Natural killer cell (primary cell): ENCODE measurements at regions not wholly inside any gene's neighbourhood (a gene's known extent, or its start where the extent isn't known, plus 50 kb on each side); places are given as distances from the start of the nearest gene placed in this dataset.

Source experiments
- ATAC-seq, 3 donors: fragments of 150-1000 bp in 2 of 3; fragments of 200-7000 bp in 1 of 3; cut with Tn5 transposase; 1 replicate in 1 of 3; 2 replicates in 2 of 3; pipeline ENCODE4 v1.10.0; 2021; ENCODE audit warnings: mild to moderate bottlenecking in 2 of 3, moderate library complexity in 2 of 3
- DNase-seq, 2 donors: peaks; one replicate each; pipeline versions ENCODE4 v3.0.0 to v3.0.0-alpha.2; 2013 to 2021; ENCODE audit warnings: mixed read lengths in 1 of 2
- H3K27ac ChIP-seq: one replicate; pipeline ENCODE4 v1.5.1; 2013; ENCODE audit warnings: mild to moderate bottlenecking, low read length
- H3K27me3 ChIP-seq: one replicate; pipeline ENCODE4 v1.6.1; 2013; ENCODE audit warnings: low read length; ENCODE audit not compliant: control insufficient read depth, insufficient read depth
- H3K36me3 ChIP-seq: one replicate; pipeline ENCODE4 v1.6.1; 2013; ENCODE audit warnings: low read length; ENCODE audit not compliant: control insufficient read depth, insufficient read depth
- H3K4me1 ChIP-seq: one replicate; pipeline ENCODE4 v1.6.1; 2013; ENCODE audit warnings: low read length; ENCODE audit not compliant: control insufficient read depth, insufficient read depth
- H3K4me3 ChIP-seq: one replicate; pipeline ENCODE4 v1.5.1; 2013; ENCODE audit warnings: low read length
- H3K9me3 ChIP-seq: one replicate; pipeline ENCODE4 v1.6.1; 2013; ENCODE audit warnings: low read length; ENCODE audit not compliant: control insufficient read depth, insufficient read depth
- H3K27ac Mint-ChIP-seq, 2 donors: one replicate each; pipeline ENCODE4 v1.8.0; 2022; ENCODE audit warnings: mild to moderate bottlenecking in 2 of 2, mixed read lengths in 2 of 2, moderate library complexity in 1 of 2
- H3K27me3 Mint-ChIP-seq, 2 donors: one replicate each; pipeline ENCODE4 v1.8.0; 2022; ENCODE audit warnings: low read depth in 2 of 2, mixed read lengths in 2 of 2
- H3K36me3 Mint-ChIP-seq: one replicate; pipeline ENCODE4 v1.8.0; 2022; ENCODE audit warnings: mixed read lengths
- H3K4me1 Mint-ChIP-seq, 2 donors: one replicate each; pipeline ENCODE4 v1.8.0; 2022; ENCODE audit warnings: mixed read lengths in 2 of 2
- H3K4me3 Mint-ChIP-seq: one replicate; pipeline ENCODE4 v1.8.0; 2022; ENCODE audit warnings: mild to moderate bottlenecking, moderate library complexity, mixed read lengths
- H3K9me3 Mint-ChIP-seq, 2 donors: one replicate each; pipeline ENCODE4 v1.8.0; 2022; ENCODE audit warnings: mixed read lengths in 2 of 2
- WGBS: methylation state at CpG from one replicate; pipeline ENCODE4 v1.1.7; 2013; ENCODE audit warnings: missing lambda C conversion rate; ENCODE audit not compliant: insufficient coverage; 5-methylcytosine and 5-hydroxymethylcytosine counted together
- intact Hi-C: fragments of 100-400 bp; cut with micrococcal nuclease; formaldehyde crosslinking; loops from one replicate; pipeline ENCODE4 v1.14.2; 2022
- TF ChIP-seq, protein P1 (sequence below): fragments of 200-600 bp; IDR thresholded peaks from one replicate; pipeline ENCODE4 v1.8.0; 2022; ENCODE audit warnings: antibody characterized with exemption

DNA sequence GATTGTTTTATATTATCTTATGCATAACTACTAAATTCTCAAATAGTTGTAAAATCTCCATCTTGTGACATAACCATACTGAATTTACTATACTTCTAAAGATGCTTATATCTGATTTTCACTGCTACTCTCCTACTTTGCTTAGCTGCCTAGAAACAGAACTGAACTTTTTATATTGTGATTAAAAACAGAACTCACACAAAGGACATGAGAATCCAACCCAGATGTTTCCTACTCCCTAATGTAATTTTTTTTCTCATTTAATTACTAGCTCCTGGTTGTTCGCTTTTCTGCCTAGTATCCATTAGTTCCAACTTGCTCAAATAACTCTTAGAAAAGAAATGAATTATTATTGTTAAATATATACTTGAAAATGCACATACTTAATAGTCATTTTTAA, 283.5 kb upstream of the ACTRT1 start:
- H3K36me3 ChIP-seq = no peaks in the 10 kb centered on the region
- TF ChIP-seq, protein P1, sequence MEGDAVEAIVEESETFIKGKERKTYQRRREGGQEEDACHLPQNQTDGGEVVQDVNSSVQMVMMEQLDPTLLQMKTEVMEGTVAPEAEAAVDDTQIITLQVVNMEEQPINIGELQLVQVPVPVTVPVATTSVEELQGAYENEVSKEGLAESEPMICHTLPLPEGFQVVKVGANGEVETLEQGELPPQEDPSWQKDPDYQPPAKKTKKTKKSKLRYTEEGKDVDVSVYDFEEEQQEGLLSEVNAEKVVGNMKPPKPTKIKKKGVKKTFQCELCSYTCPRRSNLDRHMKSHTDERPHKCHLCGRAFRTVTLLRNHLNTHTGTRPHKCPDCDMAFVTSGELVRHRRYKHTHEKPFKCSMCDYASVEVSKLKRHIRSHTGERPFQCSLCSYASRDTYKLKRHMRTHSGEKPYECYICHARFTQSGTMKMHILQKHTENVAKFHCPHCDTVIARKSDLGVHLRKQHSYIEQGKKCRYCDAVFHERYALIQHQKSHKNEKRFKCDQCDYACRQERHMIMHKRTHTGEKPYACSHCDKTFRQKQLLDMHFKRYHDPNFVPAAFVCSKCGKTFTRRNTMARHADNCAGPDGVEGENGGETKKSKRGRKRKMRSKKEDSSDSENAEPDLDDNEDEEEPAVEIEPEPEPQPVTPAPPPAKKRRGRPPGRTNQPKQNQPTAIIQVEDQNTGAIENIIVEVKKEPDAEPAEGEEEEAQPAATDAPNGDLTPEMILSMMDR = no peak
- Mint-ChIP-seq H3K36me3 (no peaks in the 10 kb centered on the region), H3K4me1 (no peaks in the 10 kb centered on the region), H3K27ac (no peak overlapping the region), H3K27me3 (no peaks in the 10 kb centered on the region), H3K4me3 (no peak overlapping the region), H3K9me3 (peaks cover 2 to 5% of the 10 kb centered on the region in 2 donors)
- H3K27me3 ChIP-seq = no peaks in the 10 kb centered on the region
- intact Hi-C loops = no loop called here
- H3K4me3 ChIP-seq = no peak overlapping the region
- DNase-seq = no peak
- no peak for ATAC-seq
- no peak overlapping the region for H3K27ac ChIP-seq
- WGBS = no CpG with 5 or more reads among the region's 1 CpG
- no peaks in the 10 kb centered on the region for H3K4me1 ChIP-seq
- H3K9me3 ChIP-seq = no peaks in the 10 kb centered on the region

DNA sequence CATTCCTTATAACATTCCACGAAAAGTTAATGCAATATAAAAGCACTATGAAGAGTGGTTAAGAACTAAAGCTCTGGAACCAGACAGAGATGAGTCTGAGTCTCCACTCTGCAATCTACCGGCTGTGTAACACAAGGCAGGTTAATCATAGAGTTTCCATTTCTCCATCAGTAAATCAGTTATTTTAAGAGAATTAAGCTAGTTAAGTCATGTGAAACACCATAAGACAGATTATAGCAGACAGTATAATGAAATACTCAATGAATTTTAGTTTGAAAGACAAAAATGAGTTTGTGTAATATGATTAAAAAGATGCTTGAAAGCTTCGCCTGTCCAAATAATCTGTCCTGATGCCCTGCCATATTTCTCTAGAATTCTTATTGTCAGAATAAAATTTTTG, 282.6 kb upstream of the ACTRT1 start:
- Mint-ChIP-seq H3K4me3 (no peak overlapping the region), H3K9me3 (peaks cover 2 to 5% of the 10 kb centered on the region in 2 donors), H3K36me3 (no peaks in the 10 kb centered on the region), H3K27me3 (no peaks in the 10 kb centered on the region), H3K4me1 (no peaks in the 10 kb centered on the region), H3K27ac (no peak overlapping the region)
- TF ChIP-seq, protein P1 = no peak
- Histone ChIP-seq H3K9me3 (no peaks in the 10 kb centered on the region), H3K27me3 (no peaks in the 10 kb centered on the region), H3K4me3 (no peak overlapping the region), H3K36me3 (no peaks in the 10 kb centered on the region), H3K4me1 (no peaks in the 10 kb centered on the region), H3K27ac (no peak overlapping the region)
- ATAC-seq = no peak
- WGBS = 100% methylated on average over 1 of the region's 3 CpGs
- intact Hi-C loops = no loop called here
- no peak for DNase-seq

DNA sequence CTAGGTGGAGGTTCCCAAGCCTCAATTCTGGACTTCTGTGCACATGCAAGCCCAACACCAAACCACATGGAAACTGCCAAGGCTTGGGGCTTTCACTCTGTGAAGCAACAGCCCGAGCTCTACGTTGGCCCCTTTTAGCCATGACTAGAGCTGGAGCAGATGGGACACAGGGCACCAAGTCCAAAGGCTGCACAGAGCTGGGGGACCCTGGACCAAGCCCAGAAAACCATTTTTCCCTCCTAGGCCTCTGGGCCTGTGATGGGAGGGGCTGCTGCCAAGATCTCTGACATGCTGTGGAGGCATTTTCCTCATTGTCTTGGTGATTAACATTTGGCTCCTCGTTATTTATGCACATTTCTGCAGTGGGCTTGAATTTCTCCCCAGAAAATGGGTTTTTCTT, 258.7 kb upstream of the ACTRT1 start:
- intact Hi-C loops = no loop called here
- H3K4me1 Mint-ChIP-seq = no peaks in the 10 kb centered on the region
- TF ChIP-seq, protein P1 = no peak
- no peak overlapping the region for H3K27ac Mint-ChIP-seq
- ATAC-seq = no peak
- DNase-seq = no peak
- H3K27me3 Mint-ChIP-seq = no peaks in the 10 kb centered on the region
- no peaks in the 10 kb centered on the region for H3K9me3 Mint-ChIP-seq
- no peak overlapping the region for H3K27ac ChIP-seq
- H3K9me3 ChIP-seq = peaks cover 3% of the 10 kb centered on the region
- no peaks in the 10 kb centered on the region for H3K27me3 ChIP-seq
- no peak overlapping the region for H3K4me3 Mint-ChIP-seq
- 65% methylated on average over 3 of the region's 3 CpGs for WGBS
- no peaks in the 10 kb centered on the region for H3K36me3 Mint-ChIP-seq
- no peak overlapping the region for H3K4me3 ChIP-seq
- no peaks in the 10 kb centered on the region for H3K4me1 ChIP-seq
- H3K36me3 ChIP-seq = no peaks in the 10 kb centered on the region

DNA sequence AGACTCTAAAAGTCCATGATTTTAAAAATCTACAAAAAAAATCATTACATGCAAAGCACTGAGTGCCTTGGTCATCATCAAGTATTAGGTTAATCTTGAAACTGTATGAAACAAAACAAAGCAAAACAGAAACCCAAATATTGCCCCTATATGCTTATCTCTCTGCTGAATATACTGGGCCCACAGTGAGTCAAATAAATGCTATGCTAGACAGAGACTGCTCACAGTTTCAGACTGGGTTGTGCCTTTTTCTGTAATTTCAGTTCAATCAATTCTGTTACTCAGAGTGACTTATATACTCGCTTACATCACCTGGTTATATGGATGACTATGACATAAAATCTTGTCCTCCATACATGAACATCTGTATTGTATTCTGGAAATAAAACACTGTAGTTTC, 257.1 kb upstream of the ACTRT1 start:
- intact Hi-C loops = no loop called here
- DNase-seq = no peak
- Histone ChIP-seq H3K4me1 (no peaks in the 10 kb centered on the region), H3K36me3 (no peaks in the 10 kb centered on the region), H3K27ac (no peak overlapping the region), H3K9me3 (peaks cover 3% of the 10 kb centered on the region), H3K4me3 (no peak overlapping the region), H3K27me3 (no peaks in the 10 kb centered on the region)
- H3K9me3 Mint-ChIP-seq = peaks cover 0 to 2% of the 10 kb centered on the region in 2 donors
- H3K4me1 Mint-ChIP-seq = no peaks in the 10 kb centered on the region
- no peak overlapping the region for H3K4me3 Mint-ChIP-seq
- H3K27me3 Mint-ChIP-seq = no peaks in the 10 kb centered on the region
- H3K27ac Mint-ChIP-seq = no peak overlapping the region
- no CpG with 5 or more reads among the region's 1 CpG for WGBS
- H3K36me3 Mint-ChIP-seq = no peaks in the 10 kb centered on the region
- TF ChIP-seq, protein P1 = no peak
- ATAC-seq = no peak
